Gastrocnemius medialis (tissue), 4 donors: ENCODE measurements at regions not wholly inside any gene's neighbourhood (a gene's known extent, or its start where the extent isn't known, plus 50 kb on each side); places are given as distances from the start of the nearest gene placed in this dataset.

Experiments
- CTCF ChIP-seq, 5 experiments: fragments of 450-650 bp in 3 of 5; fragments of 200-600 bp in 2 of 5; sonication (generic) in 2 of 5; IDR thresholded peaks in 4 of 5; conservative IDR thresholded peaks in 1 of 5; 1 replicate in 4 of 5; 2 replicates in 1 of 5; pipeline ENCODE4 v1.5.1; 2016 to 2019; ENCODE audit warnings: antibody characterized with exemption in 5 of 5, mild to moderate bottlenecking in 3 of 5, moderate library complexity in 3 of 5
- POLR2A ChIP-seq, 2 donors: fragments of 450-650 bp; IDR thresholded peaks; one replicate each; pipeline ENCODE4 v1.6.1; 2017; ENCODE audit warnings: antibody characterized with exemption in 2 of 2, mild to moderate bottlenecking in 2 of 2, moderate library complexity in 2 of 2

- TF ChIP-seq CTCF (IDR thresholded peaks at IDR 0.05 in 4 of 5, conservative IDR thresholded peaks at IDR 0.05 in 1 of 5), result no peak
- TF ChIP-seq POLR2A (IDR thresholded peaks at IDR 0.05), result no peak
Measured at GRCh38 chr13:73842184-73842583, 292.0 kb downstream of the KLF12 start.
